ENCODE measurements at regions not wholly inside any gene's neighbourhood (a gene's known extent, or its start where the extent isn't known, plus 50 kb on each side); places are given as distances from the start of the nearest gene placed in this dataset.

GRCh38 chr4:89434364-89434988, 126.9 kb upstream of the GPRIN3 start:
- Histone ChIP-seq H3K36me3 (no peaks in the 10 kb centered on the region), H3K27me3 (no peaks in the 10 kb centered on the region), H3K9me3 (no peaks in the 10 kb centered on the region), H3K27ac (no peak overlapping the region), H3K4me1 (no peaks in the 10 kb centered on the region), H3K4me3 (no peak overlapping the region)
- DNase-seq: no peak
- WGBS, 2 donors (ENCODE audit: low coverage in 1 of 2): 53 to 56% methylated on average over 3 of the region's 3 CpGs
- in situ Hi-C loops (cut with MboI; ENCODE audit: low pct_ligation_motif_present in 1 of 4, low pct_unique_long_range_greater_than_20kb in 1 of 4, low sequenced_read_pairs in 3 of 4) (loop anchor here (5.0 to 25.0 kb wide), 4 partner anchors 202 to 478 kb away; no protein-coding TSS in a partner anchor), intact Hi-C loops (cut with DNase I; ENCODE audit: low total_unique reads) (loop anchor here (5.0 kb wide), 1 partner anchor 207 kb away; no protein-coding TSS in a partner anchor)
- TF ChIP-seq EP300 (IDR thresholded peaks at IDR 0.05; ENCODE audit: low read depth): no peak
- TF ChIP-seq CTCF (IDR thresholded peaks at IDR 0.05): peak; percentile 69 to 81 (median 77)

GRCh38 chr4:89427782-89428181, 120.2 kb upstream of the GPRIN3 start:
- DNase-seq: no peak
- WGBS, 2 donors (ENCODE audit: low coverage in 1 of 2): 55 to 64% methylated on average over 2 of the region's 2 CpGs
- H3K27me3 ChIP-seq: no peaks in the 10 kb centered on the region
- no peak for TF ChIP-seq CTCF (IDR thresholded peaks at IDR 0.05)
- TF ChIP-seq EP300 (IDR thresholded peaks at IDR 0.05; ENCODE audit: low read depth): no peak
- no peak for TF ChIP-seq POLR2A (IDR thresholded peaks at IDR 0.05)
- TF ChIP-seq POLR2AphosphoS5 (IDR thresholded peaks at IDR 0.05): no peak
- no peaks in the 10 kb centered on the region for H3K9me3 ChIP-seq
- in situ Hi-C loops (cut with MboI; ENCODE audit: low pct_ligation_motif_present in 1 of 4, low pct_unique_long_range_greater_than_20kb in 1 of 4, low sequenced_read_pairs in 3 of 4): loop anchor here in 1 of 4 donors (25.0 kb wide), 1 partner anchor 485 kb away; no protein-coding TSS in a partner anchor
- peaks cover 0 to 8% (median 0%) of the 10 kb centered on the region in 4 donors for H3K4me1 ChIP-seq
- H3K4me3 ChIP-seq: no peak overlapping the region
- no peak overlapping the region for H3K27ac ChIP-seq
- H3K36me3 ChIP-seq: no peaks in the 10 kb centered on the region
- intact Hi-C loops (cut with DNase I; ENCODE audit: low total_unique reads): no loop called here

GRCh38 chr4:89425023-89425422, 117.4 kb upstream of the GPRIN3 start:
- no peak overlapping the region for H3K4me3 ChIP-seq
- H3K9me3 ChIP-seq: no peaks in the 10 kb centered on the region
- no peak for DNase-seq
- intact Hi-C loops (cut with DNase I; ENCODE audit: low total_unique reads) (no loop called here), in situ Hi-C loops (cut with MboI; ENCODE audit: low pct_ligation_motif_present in 1 of 4, low pct_unique_long_range_greater_than_20kb in 1 of 4, low sequenced_read_pairs in 3 of 4) (loop anchor here in 1 of 4 donors (25.0 kb wide), 1 partner anchor 487 kb away; no protein-coding TSS in a partner anchor)
- H3K4me1 ChIP-seq: peaks cover 0 to 8% (median 0%) of the 10 kb centered on the region in 4 donors
- WGBS, 2 donors (ENCODE audit: low coverage in 1 of 2): 74 to 83% methylated on average over 1 of the region's 1 CpG
- H3K27ac ChIP-seq: no peak overlapping the region
- TF ChIP-seq CTCF (IDR thresholded peaks at IDR 0.05) (no peak), POLR2A (IDR thresholded peaks at IDR 0.05) (no peak), POLR2AphosphoS5 (IDR thresholded peaks at IDR 0.05) (no peak), EP300 (IDR thresholded peaks at IDR 0.05; ENCODE audit: low read depth) (no peak)
- H3K36me3 ChIP-seq: no peaks in the 10 kb centered on the region
- no peaks in the 10 kb centered on the region for H3K27me3 ChIP-seq

- Histone ChIP-seq H3K4me1 (peaks cover 0 to 8% (median 0%) of the 10 kb centered on the region in 4 donors), H3K9me3 (no peaks in the 10 kb centered on the region), H3K27me3 (no peaks in the 10 kb centered on the region), H3K36me3 (no peaks in the 10 kb centered on the region), H3K4me3 (no peak overlapping the region), H3K27ac (no peak overlapping the region)
- 86 to 90% methylated on average over 3 of the region's 3 CpGs for WGBS, 2 donors (ENCODE audit: low coverage in 1 of 2)
- no peak for DNase-seq
- in situ Hi-C loops (cut with MboI; ENCODE audit: low pct_ligation_motif_present in 1 of 4, low pct_unique_long_range_greater_than_20kb in 1 of 4, low sequenced_read_pairs in 3 of 4): no loop called here
- no peak for TF ChIP-seq CTCF (IDR thresholded peaks at IDR 0.05)
- TF ChIP-seq EP300 (IDR thresholded peaks at IDR 0.05; ENCODE audit: low read depth): no peak
- no peak for TF ChIP-seq POLR2AphosphoS5 (IDR thresholded peaks at IDR 0.05)
- no peak for TF ChIP-seq POLR2A (IDR thresholded peaks at IDR 0.05)
- intact Hi-C loops (cut with DNase I; ENCODE audit: low total_unique reads): no loop called here
Observed at GRCh38 chr4:89422441-89422990, 114.9 kb upstream of the GPRIN3 start.

Data from transverse colon (tissue), 4 donors.